GM10847 (cell line): ENCODE measurements at regions not wholly inside any gene's neighbourhood (a gene's known extent, or its start where the extent isn't known, plus 50 kb on each side); places are given as distances from the start of the nearest gene placed in this dataset.

Experiments
- POLR2A ChIP-seq: IDR thresholded peaks from 2 replicates; pipeline ENCODE4 v1.6.1; 2011; ENCODE audit not compliant: insufficient read length; ENCODE audit errors: extremely low read depth

- TF ChIP-seq POLR2A, result no peak
Measured at GRCh38 chr22:25353516-25354445, 134.3 kb downstream of the CRYBB2 start.

GRCh38 chr22:25354456-25354855 is 135.0 kb downstream of the CRYBB2 start:
- TF ChIP-seq POLR2A, result no peak

GRCh38 chr22:25357132-25357455 is 137.7 kb downstream of the CRYBB2 start:
- TF ChIP-seq POLR2A, result no peak

GRCh38 chr22:25357606-25358420 is 138.4 kb downstream of the CRYBB2 start:
- no peak for TF ChIP-seq POLR2A

GRCh38 chr22:25358421-25359170 is 139.2 kb downstream of the CRYBB2 start:
- no peak for TF ChIP-seq POLR2A

GRCh38 chr22:25359601-25360261 is 140.3 kb downstream of the CRYBB2 start:
- TF ChIP-seq POLR2A, result no peak

- TF ChIP-seq POLR2A, result no peak
Measured at GRCh38 chr22:25360411-25360810, 141.0 kb downstream of the CRYBB2 start.

GRCh38 chr22:25360891-25361645 is 141.6 kb downstream of the CRYBB2 start:
- no peak for TF ChIP-seq POLR2A

GRCh38 chr22:25361899-25362214 is 142.4 kb downstream of the CRYBB2 start:
- TF ChIP-seq POLR2A, result no peak

GRCh38 chr22:25362215-25362882 is 142.9 kb downstream of the CRYBB2 start:
- no peak for TF ChIP-seq POLR2A

- no peak for TF ChIP-seq POLR2A
Measured at GRCh38 chr22:25362883-25363240, 143.4 kb downstream of the CRYBB2 start.

- TF ChIP-seq POLR2A, result no peak
Measured at GRCh38 chr22:25363474-25363873, 144.0 kb downstream of the CRYBB2 start.

- TF ChIP-seq POLR2A, result no peak
Measured at GRCh38 chr22:25364281-25364680, 144.8 kb downstream of the CRYBB2 start.

- no peak for TF ChIP-seq POLR2A
Measured at GRCh38 chr22:25364736-25365241, 145.3 kb downstream of the CRYBB2 start.
